Left lung (tissue), 4 donors: ENCODE measurements at regions not wholly inside any gene's neighbourhood (a gene's known extent, or its start where the extent isn't known, plus 50 kb on each side); places are given as distances from the start of the nearest gene placed in this dataset.

Experiments
- ATAC-seq: fragments of 200-7000 bp; cut with Tn5 transposase; one replicate; pipeline ENCODE4 v1.9.1; 2020; ENCODE audit warnings: moderate library complexity
- DNase-seq, 4 donors: peaks; one replicate each; pipeline ENCODE4 v3.0.0-alpha.2; 2013 to 2020
- H3K27ac ChIP-seq, 2 donors: fragments of 200-600 bp; sonication (generic) in 1 of 2; one replicate each; pipeline versions ENCODE4 v1.5.0 to v1.8.0; 2020 to 2021
- H3K27me3 ChIP-seq, 2 donors: fragments of 200-600 bp; sonication (generic) in 1 of 2; one replicate each; pipeline versions ENCODE4 v1.5.0 to v1.8.0; 2020 to 2021
- H3K36me3 ChIP-seq, 2 donors: fragments of 200-600 bp; sonication (generic) in 1 of 2; one replicate each; pipeline versions ENCODE4 v1.5.0 to v1.8.0; 2020 to 2021
- H3K4me1 ChIP-seq, 2 donors: fragments of 200-600 bp; one replicate each; pipeline ENCODE4 v1.8.0; 2021
- H3K4me3 ChIP-seq, 2 donors: fragments of 200-600 bp; sonication (generic) in 1 of 2; one replicate each; pipeline versions ENCODE4 v1.5.0 to v1.8.0; 2020 to 2021; ENCODE audit warnings: mild to moderate bottlenecking in 1 of 2
- H3K9me3 ChIP-seq, 2 donors: fragments of 200-600 bp; sonication (generic) in 1 of 2; one replicate each; pipeline versions ENCODE4 v1.5.0 to v1.8.0; 2020 to 2021
- CTCF ChIP-seq, 2 donors: fragments of 200-600 bp; sonication (generic) in 1 of 2; IDR thresholded peaks; one replicate each; pipeline versions ENCODE4 v1.5.0 to v1.8.0; 2021; ENCODE audit warnings: antibody characterized with exemption in 2 of 2
- intact Hi-C, 2 donors: fragments of 100-400 bp; cut with DNase I; formaldehyde crosslinking; loops; one replicate each; pipeline versions ENCODE4 v1.11.2 to v1.14.2; 2022
- donor health status: DM: no; HTN: yes; CAD: no.
- donor health status: DM: no; HTN: no; CAD: no.

- Histone ChIP-seq H3K4me1 (no peaks in the 10 kb centered on the region), H3K9me3 (peaks cover 0 to 6% of the 10 kb centered on the region in 2 donors), H3K4me3 (no peak overlapping the region), H3K27me3 (no peaks in the 10 kb centered on the region), H3K36me3 (no peaks in the 10 kb centered on the region), H3K27ac (no peak overlapping the region)
- DNase-seq (no peak), ATAC-seq (no peak)
- intact Hi-C loops: no loop called here
- TF ChIP-seq CTCF (IDR thresholded peaks at IDR 0.05): no peak
Observed at GRCh38 chr13:54445865-54446264, 1417.3 kb downstream of the OLFM4 start.

GRCh38 chr13:54449922-54450321, 1421.3 kb downstream of the OLFM4 start:
- no peak for ATAC-seq

DNA sequence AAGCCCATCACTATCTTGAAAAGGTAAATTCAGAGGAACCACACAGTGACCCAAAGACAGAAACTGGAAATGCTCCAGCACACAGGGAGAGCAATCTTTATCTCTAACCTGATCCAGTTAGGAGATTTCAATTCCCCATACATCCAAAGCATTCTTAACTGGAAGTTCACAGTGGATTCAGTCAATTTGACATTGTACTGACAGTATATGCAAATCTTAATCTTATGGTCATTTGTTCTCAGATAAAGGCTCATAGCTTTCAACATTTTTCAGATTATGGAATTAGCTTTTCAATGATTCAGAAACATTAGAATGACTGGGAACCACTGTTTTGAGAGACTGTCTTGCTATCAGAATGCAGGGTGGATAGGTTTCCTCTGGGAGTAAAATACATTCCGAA, 1455.6 kb downstream of the OLFM4 start:
- Histone ChIP-seq H3K4me3 (no peak overlapping the region), H3K4me1 (no peaks in the 10 kb centered on the region), H3K9me3 (peaks cover 0 to 3% of the 10 kb centered on the region in 2 donors), H3K27ac (no peak overlapping the region), H3K27me3 (no peaks in the 10 kb centered on the region), H3K36me3 (no peaks in the 10 kb centered on the region)
- ATAC-seq (no peak), DNase-seq (no peak)
- intact Hi-C loops: no loop called here
- no peak for TF ChIP-seq CTCF (IDR thresholded peaks at IDR 0.05)

More at GRCh38 chr13:54449922-54450321, 1421.3 kb downstream of the OLFM4 start:
- no peaks in the 10 kb centered on the region for H3K27me3 ChIP-seq
- H3K36me3 ChIP-seq: no peaks in the 10 kb centered on the region
- TF ChIP-seq CTCF (IDR thresholded peaks at IDR 0.05): peak in 1 of 2 donors; percentile 11
- no peaks in the 10 kb centered on the region for H3K9me3 ChIP-seq
- intact Hi-C loops: no loop called here
- H3K4me3 ChIP-seq: no peak overlapping the region
- H3K4me1 ChIP-seq: no peaks in the 10 kb centered on the region
- no peak for DNase-seq
- no peak overlapping the region for H3K27ac ChIP-seq

GRCh38 chr13:54486421-54487166, 1458.0 kb downstream of the OLFM4 start:
- DNase-seq: no peak
- Histone ChIP-seq H3K27me3 (no peaks in the 10 kb centered on the region), H3K9me3 (peaks cover 0 to 3% of the 10 kb centered on the region in 2 donors), H3K4me3 (no peak overlapping the region), H3K36me3 (no peaks in the 10 kb centered on the region), H3K27ac (no peak overlapping the region), H3K4me1 (no peaks in the 10 kb centered on the region)
- TF ChIP-seq CTCF (IDR thresholded peaks at IDR 0.05): no peak
- no peak for ATAC-seq
- intact Hi-C loops: no loop called here

DNA sequence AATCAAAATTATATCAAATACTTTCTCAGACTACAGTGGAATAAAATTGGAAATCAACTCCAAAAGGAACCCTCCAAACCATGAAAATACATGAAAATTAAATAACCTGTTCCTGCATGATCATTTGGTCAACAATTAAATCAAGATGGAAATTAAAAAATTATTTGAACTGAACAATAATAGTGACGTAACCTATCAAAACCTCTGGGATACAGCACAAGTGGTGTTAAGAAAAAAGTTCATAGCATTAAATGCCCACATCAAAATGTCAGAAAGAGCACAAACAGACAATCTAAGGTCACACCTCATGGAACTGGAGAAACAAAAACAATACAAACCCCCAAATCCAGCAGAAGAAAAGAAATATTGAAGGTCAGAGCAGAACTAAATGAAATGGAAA, 1460.7 kb downstream of the OLFM4 start:
- ATAC-seq (no peak), DNase-seq (no peak)
- no peak for TF ChIP-seq CTCF (IDR thresholded peaks at IDR 0.05)
- no peaks in the 10 kb centered on the region for H3K4me1 ChIP-seq
- no peaks in the 10 kb centered on the region for H3K36me3 ChIP-seq
- H3K9me3 ChIP-seq: peaks cover 0 to 7% of the 10 kb centered on the region in 2 donors
- no peak overlapping the region for H3K27ac ChIP-seq
- no peaks in the 10 kb centered on the region for H3K27me3 ChIP-seq
- intact Hi-C loops: no loop called here
- no peak overlapping the region for H3K4me3 ChIP-seq
